ENCODE measurements at regions not wholly inside any gene's neighbourhood (a gene's known extent, or its start where the extent isn't known, plus 50 kb on each side); places are given as distances from the start of the nearest gene placed in this dataset.

GRCh38 chr11:101334581-101334980 lies 205.0 kb upstream of the PGR start:
- H3K36me3 ChIP-seq, result no peaks in the 10 kb centered on the region
- no peak overlapping the region for H3K27ac ChIP-seq
- no peaks in the 10 kb centered on the region for H3K4me1 ChIP-seq
- no peaks in the 10 kb centered on the region for H3K27me3 ChIP-seq
- TF ChIP-seq POLR2A (IDR thresholded peaks at IDR 0.05) (no peak), CTCF (IDR thresholded peaks at IDR 0.05) (no peak), EP300 (IDR thresholded peaks at IDR 0.05) (no peak)
- no peak overlapping the region for H3K4me3 ChIP-seq
- 83 to 91% methylated on average over 1 of the region's 1 CpG for WGBS, 2 donors
- H3K9me3 ChIP-seq, result peaks cover 0 to 7% (median 0%) of the 10 kb centered on the region in 4 donors
- no peak for DNase-seq (ENCODE audit: low spot score in 2 of 2)

- H3K27ac ChIP-seq, result no peak overlapping the region
- H3K9me3 ChIP-seq, result peaks cover 0 to 7% (median 0%) of the 10 kb centered on the region in 4 donors
- no peak for TF ChIP-seq EP300 (IDR thresholded peaks at IDR 0.05)
- TF ChIP-seq POLR2A (IDR thresholded peaks at IDR 0.05), result no peak
- no peak for TF ChIP-seq CTCF (IDR thresholded peaks at IDR 0.05)
- no peak overlapping the region for H3K4me3 ChIP-seq
- no peaks in the 10 kb centered on the region for H3K27me3 ChIP-seq
- H3K36me3 ChIP-seq, result no peaks in the 10 kb centered on the region
- H3K4me1 ChIP-seq, result no peaks in the 10 kb centered on the region
- no peak for DNase-seq (ENCODE audit: low spot score in 2 of 2)
- 63 to 92% methylated on average over 4 of the region's 4 CpGs for WGBS, 2 donors
Observed at GRCh38 chr11:101331411-101331810, 201.8 kb upstream of the PGR start.

- no peak overlapping the region for H3K4me3 ChIP-seq
- TF ChIP-seq EP300 (IDR thresholded peaks at IDR 0.05), result no peak
- no peak for TF ChIP-seq CTCF (IDR thresholded peaks at IDR 0.05)
- TF ChIP-seq POLR2A (IDR thresholded peaks at IDR 0.05), result no peak
Observed at GRCh38 chr11:101327908-101328307, 198.3 kb upstream of the PGR start.

GRCh38 chr11:101326141-101326540 lies 196.5 kb upstream of the PGR start:
- H3K4me3 ChIP-seq, result no peak overlapping the region
- H3K36me3 ChIP-seq, result no peaks in the 10 kb centered on the region
- H3K27ac ChIP-seq, result no peak overlapping the region
- TF ChIP-seq EP300 (IDR thresholded peaks at IDR 0.05), result no peak
- TF ChIP-seq CTCF (IDR thresholded peaks at IDR 0.05), result no peak
- TF ChIP-seq POLR2A (IDR thresholded peaks at IDR 0.05), result no peak
- peaks cover 0 to 2% (median 0%) of the 10 kb centered on the region in 4 donors for H3K9me3 ChIP-seq
- H3K27me3 ChIP-seq, result no peaks in the 10 kb centered on the region
- DNase-seq (ENCODE audit: low spot score in 2 of 2), result no peak
- no peaks in the 10 kb centered on the region for H3K4me1 ChIP-seq

More at GRCh38 chr11:101327908-101328307, 198.3 kb upstream of the PGR start:
- no peak overlapping the region for H3K27ac ChIP-seq
- no peaks in the 10 kb centered on the region for H3K27me3 ChIP-seq
- H3K4me1 ChIP-seq, result no peaks in the 10 kb centered on the region
- 79 to 86% methylated on average over 3 of the region's 3 CpGs for WGBS, 2 donors
- no peak for DNase-seq (ENCODE audit: low spot score in 2 of 2)
- H3K9me3 ChIP-seq, result peaks cover 0 to 7% (median 0%) of the 10 kb centered on the region in 4 donors
- H3K36me3 ChIP-seq, result no peaks in the 10 kb centered on the region

GRCh38 chr11:101323997-101324396 lies 194.4 kb upstream of the PGR start:
- Histone ChIP-seq H3K9me3 (no peaks in the 10 kb centered on the region), H3K27me3 (no peaks in the 10 kb centered on the region), H3K4me3 (no peak overlapping the region), H3K27ac (no peak overlapping the region), H3K36me3 (no peaks in the 10 kb centered on the region), H3K4me1 (no peaks in the 10 kb centered on the region)
- no peak for DNase-seq (ENCODE audit: low spot score in 2 of 2)
- TF ChIP-seq CTCF (IDR thresholded peaks at IDR 0.05), result no peak
- WGBS, 2 donors, result 66 to 69% methylated on average over 2 of the region's 2 CpGs
